Suppressor macrophage treated with lipopolysaccharide for 4 hours (primary cell): ENCODE measurements at regions not wholly inside any gene's neighbourhood (a gene's known extent, or its start where the extent isn't known, plus 50 kb on each side); places are given as distances from the start of the nearest gene placed in this dataset.
"Not testable (repeated sequence)": the region's sequence is repeated elsewhere in the genome, so short reads cannot be mapped to it uniquely, and the experiment has no call there.

Experiments used
- DNase-seq: peaks from one replicate; pipeline ENCODE4 v3.0.0-alpha.2; 2020

- DNase-seq = no peak
These were observed 218.8 kb downstream of the RAB11FIP4 start for GRCh38 chr17:31609996-31610910.

DNA sequence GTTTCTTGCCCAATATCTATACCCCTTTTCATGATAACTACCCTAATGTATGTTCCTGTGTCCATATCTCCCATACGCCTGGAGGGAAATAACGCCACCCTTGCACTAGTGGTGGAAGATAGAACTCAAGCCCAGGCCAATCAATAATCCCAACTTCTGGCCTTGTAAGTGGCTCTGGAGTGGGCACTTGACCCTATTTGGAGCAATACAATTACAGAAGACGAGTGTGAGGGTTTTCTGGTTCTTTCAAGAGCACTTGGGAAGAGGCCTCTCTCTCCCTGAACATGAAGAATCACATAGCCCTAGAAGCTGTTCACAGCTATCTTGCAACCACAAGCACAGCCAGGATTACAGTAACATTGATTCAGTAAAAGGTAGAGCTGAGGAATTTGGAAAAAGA, 217.9 kb downstream of the RAB11FIP4 start:
- no peak for DNase-seq

DNA sequence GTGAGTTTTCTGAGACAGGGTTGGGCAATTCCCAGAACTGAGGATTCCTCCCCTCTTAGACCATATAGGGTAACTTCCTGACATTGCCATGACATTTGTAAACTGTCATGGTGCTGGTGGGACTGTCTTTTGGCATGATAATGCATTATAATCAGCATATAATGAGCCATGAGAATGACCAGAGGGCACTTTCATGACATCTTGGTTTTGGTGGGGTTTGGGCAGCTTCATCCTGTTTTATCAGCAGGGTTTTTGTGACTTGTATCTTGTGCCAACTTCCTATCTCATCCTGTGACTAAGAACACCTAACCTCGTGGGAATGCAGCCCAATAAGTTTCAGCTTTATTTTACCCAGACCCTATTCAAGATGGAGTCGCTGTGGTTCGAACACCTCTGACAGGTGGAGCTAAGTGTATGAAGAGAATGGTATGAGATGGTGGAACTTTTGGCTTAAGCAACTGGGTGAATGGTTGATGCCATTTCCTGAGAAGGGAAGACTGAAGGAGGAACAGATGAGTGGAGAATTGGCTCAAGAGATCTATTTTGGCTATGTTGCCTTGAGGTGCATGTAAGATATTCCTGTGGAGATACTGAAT, 217.3 kb downstream of the RAB11FIP4 start:
- no peak for DNase-seq

GRCh38 chr17:31605761-31606160, 214.3 kb downstream of the RAB11FIP4 start:
- no peak for DNase-seq

DNA sequence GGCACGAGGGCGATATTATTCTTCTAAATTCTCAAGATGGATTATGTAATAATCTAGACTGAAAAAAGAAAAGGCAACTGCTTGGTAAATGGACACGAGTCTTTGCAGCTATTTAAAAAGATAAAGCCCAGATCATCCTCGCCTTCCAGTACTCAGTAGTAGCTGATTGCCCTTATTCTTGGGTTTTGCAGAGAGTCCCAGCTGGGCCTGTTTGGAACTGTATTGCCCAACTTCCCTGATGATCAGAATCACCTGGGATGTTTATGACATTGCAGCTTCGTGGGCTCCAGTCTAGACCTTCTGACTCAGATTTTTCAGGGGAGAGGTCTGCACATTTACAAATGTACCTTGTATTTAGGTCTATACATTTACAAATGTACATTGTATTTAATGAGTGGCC, 213.5 kb downstream of the RAB11FIP4 start:
- DNase-seq = no peak

- not testable (repeated sequence) for DNase-seq
These were observed 208.7 kb downstream of the RAB11FIP4 start for GRCh38 chr17:31600144-31600543.

GRCh38 chr17:31598921-31599571, 207.6 kb downstream of the RAB11FIP4 start:
- DNase-seq = no peak

DNA sequence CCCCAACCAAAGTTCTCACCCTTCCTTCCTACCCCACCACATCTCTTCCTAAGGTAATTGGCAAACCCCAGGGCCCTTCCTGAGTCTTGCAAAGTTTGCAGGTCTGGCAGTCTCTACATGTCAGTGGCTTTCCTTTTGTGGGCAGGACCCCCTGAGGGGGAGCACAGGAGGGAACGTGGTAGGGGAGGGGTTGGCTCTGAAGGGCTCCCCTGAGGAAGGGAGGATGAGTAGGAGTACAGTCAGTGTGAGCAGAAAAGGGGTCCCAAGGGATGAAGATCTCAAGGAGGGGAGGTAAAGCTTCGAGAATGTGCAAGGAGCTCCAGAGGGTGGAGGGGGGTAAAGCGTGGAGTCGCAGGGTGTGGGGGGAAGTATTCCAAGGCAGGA, 206.9 kb downstream of the RAB11FIP4 start:
- DNase-seq = no peak

- DNase-seq = no peak
These were observed 206.3 kb downstream of the RAB11FIP4 start for GRCh38 chr17:31597646-31598398.

DNA sequence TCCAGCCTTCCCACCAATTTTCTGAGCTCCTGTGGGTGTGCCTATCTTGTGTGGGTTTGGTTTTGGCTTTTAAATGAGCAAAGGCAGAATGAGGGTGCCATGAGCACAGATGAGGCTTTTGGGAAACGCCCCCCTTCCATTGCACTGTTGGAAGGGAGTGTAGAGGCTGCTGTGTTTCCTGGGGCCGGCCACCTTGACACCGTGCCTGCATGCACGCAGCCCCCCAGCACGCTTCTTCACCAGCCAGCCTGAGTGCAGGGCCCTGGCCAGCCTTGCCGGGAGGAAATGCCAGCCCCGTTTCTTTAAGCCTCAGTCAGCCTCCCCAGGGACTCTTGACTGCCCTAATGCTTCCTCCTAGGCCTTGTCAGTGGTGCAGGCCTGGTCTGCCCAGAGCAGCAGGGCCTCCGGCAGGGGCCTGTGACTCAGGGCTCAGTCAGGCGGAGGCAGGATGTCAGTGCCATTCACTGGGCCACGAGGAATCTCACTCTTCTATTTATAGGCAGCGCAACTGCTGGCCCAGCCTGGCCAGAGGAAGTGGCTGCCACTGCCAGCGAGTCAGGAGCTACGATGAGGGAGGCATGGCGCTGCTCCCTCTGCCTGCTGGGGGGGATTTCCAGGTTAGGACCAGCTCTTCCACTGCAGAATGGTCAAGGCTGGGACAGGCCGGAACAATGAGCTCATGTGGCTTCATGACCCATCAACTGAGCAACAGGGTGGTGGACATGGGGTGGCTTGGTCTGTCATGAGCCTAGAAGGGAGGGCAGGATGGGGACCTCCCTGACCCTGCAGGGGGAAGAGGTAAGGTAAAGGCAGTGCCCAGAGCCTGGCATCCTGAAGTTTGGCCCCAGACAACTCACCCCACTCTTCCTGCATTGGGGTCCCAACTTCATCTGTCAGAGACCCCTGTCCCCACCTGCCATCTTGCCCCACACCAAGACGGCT, 205.2 kb downstream of the RAB11FIP4 start:
- peak; percentile 98 for DNase-seq

DNA sequence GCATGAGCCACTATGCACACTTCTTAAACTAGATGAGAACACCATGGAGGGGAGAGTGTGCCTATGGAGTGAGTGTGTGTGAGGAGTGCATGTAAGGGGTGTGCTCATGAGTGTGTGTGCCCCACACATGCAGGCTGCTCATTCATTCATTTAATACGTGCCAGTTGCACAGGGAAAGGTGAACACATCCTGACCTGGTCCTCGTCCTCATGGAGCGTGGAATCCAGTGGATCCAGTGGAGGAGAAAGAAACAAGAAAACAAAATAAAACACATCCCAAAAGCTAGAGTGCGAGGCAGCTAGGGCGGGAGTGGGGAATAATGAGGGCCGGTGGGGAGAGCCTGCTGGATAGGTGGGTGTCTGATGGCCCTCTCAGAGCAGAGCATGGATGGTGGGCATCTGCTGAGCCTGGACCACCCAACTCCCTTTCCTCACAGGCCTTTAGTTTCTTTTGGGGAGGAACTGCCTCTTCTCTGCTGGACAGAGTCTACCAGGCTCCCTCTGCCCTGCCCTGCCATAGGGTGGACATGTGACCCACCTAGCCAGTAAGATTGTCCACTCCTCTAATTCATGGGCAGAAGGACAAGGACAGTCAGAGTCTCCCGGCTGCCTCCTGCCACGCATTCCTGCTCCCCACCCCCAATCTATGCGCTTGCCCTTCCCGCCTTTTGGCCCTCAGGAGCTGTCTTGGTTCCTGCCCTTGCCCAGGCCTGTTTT, 204.3 kb downstream of the RAB11FIP4 start:
- no peak for DNase-seq

DNA sequence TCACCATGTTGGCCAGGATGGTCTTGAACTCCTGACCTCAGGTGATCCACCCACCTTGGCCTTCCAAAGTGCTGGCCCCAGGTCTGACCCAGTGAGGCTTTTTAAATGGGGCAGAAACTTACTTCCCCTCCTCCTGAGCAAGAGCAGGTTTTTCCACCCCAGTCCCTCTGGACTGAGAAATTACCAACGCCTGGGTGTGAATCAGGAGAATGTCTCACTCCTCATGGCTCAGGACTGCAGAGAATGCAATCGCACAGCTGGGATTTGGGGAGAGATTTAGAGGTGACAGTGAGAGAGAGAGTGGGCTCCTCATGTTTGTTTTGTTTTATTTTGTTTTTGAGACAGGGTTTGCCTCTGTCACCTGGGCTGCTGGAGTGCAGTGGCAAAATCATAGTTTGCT, 203.6 kb downstream of the RAB11FIP4 start:
- no peak for DNase-seq

DNA sequence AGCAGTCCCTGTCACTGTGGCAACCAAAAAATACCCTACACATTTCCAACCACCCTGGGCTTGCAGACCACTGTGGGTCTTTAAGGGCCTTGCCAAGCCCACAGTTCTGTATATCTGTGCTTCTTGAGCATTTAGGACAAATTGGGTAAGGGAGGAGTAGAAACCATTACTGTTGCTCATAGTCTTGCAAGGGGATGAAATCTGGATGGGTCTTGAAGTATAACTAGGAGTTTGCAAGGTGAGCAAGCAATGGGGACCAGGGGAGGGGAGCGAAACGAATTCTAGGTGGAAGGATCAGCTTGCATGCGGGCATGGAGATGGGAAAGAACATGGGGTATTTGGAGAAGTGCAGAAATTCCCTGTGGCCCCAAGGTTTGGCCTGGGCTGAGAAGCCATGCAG, 202.9 kb downstream of the RAB11FIP4 start:
- no peak for DNase-seq

GRCh38 chr17:31593806-31594205, 202.3 kb downstream of the RAB11FIP4 start:
- no peak for DNase-seq

DNA sequence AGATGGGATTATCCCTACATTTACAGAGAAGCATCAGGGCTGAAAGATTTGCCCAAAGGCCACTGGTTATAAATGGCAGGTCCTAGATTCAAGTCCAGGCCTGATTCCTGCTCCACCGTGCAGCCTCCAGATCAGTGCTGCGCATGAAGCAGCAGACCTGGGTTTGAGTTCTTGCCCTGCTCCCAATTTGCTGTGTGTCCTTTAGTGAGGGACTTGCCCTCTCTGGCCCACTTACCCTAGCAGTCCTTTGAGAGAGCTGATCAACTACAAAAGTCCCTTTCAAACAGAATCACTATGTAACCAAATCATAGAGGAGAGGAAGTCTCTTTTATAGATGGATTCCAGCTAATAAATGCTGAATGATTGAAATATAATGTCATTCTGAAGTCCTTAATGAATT, 200.4 kb downstream of the RAB11FIP4 start:
- DNase-seq = no peak

DNA sequence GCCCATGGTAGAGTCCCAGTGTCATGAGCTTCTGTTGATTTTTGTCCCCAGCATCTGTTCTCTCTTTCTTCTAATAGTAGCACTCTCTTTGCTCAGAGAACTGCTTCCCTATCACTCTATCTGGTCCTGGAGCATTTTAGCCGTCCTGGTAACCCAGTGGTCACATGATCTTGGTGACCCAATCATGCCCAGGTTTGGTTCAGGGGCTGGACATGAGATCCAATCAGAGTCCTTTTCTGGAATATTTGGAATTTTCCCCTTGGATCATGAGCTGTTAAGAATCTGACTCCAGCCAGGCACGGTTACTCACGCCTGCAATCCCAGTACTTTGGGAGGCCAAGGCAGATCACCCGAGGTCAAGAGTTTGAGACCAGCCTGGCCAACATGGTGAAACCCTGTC, 197.0 kb downstream of the RAB11FIP4 start:
- no peak for DNase-seq

DNA sequence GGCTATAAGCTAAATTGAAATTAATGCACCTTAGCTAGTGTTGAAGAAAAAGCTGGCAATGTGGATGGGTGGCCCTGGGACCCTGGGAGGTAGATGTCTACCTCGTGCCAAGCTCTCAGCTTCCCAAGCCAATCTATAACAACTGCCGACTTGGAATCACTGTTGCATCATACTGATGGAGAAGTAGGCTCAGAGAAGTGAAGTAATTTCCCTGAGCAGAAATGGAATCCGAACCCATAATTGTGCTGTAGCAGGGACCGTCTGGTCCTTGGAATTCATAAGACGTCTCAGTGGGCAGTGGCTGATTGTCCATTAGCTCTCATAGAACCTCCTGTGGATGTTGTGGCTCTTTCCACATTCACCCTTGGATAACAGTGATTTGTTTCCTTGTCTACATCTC, 196.6 kb downstream of the RAB11FIP4 start:
- no peak for DNase-seq
